ENCODE measurements at regions not wholly inside any gene's neighbourhood (a gene's known extent, or its start where the extent isn't known, plus 50 kb on each side); places are given as distances from the start of the nearest gene placed in this dataset.

DNA sequence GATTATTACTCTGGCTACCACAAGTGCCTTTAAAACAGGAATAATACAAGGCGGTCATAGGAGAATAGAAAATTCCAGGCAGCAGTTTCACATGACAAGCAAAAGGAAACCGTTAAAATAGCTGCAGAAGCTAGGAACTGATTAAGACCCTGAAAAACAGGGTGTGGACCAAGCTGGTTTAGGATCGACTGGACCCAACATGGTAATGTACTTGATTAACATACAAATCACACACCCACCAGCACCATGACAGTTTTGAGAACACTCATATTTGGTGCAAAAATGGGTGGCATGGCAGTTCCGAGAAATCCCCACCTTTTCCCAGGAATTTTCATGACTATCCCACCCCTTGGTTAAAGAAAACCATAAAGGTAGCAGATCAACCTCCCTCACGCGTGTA lies 51.9 kb upstream of the TMEM163 start:
- no peaks in the 10 kb centered on the region for H3K27me3 Mint-ChIP-seq

DNA sequence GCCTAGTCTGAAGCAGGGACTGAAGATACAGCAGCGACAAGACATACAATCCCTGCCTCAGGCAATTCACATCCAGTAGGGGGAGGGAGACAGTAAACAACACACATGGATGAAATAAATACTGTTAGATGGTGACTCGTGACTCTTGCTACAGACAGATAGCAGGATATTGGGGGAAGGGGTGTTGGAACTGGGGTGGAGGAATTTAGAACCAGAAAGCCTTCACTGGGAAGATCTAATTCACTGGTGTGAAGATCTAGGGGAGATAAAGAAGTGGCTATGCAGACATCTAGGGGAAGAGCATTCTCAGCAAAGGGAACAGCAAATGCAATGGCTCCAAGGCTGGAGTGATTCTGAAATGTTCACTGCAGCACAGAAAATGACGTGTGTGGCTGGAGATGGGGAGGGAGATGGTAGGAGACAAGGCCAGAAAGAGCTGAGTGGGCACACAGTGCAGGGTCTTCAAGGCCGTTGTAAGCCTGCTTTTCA lies 52.6 kb upstream of the TMEM163 start:
- TF ChIP-seq, protein P1, sequence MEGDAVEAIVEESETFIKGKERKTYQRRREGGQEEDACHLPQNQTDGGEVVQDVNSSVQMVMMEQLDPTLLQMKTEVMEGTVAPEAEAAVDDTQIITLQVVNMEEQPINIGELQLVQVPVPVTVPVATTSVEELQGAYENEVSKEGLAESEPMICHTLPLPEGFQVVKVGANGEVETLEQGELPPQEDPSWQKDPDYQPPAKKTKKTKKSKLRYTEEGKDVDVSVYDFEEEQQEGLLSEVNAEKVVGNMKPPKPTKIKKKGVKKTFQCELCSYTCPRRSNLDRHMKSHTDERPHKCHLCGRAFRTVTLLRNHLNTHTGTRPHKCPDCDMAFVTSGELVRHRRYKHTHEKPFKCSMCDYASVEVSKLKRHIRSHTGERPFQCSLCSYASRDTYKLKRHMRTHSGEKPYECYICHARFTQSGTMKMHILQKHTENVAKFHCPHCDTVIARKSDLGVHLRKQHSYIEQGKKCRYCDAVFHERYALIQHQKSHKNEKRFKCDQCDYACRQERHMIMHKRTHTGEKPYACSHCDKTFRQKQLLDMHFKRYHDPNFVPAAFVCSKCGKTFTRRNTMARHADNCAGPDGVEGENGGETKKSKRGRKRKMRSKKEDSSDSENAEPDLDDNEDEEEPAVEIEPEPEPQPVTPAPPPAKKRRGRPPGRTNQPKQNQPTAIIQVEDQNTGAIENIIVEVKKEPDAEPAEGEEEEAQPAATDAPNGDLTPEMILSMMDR (IDR thresholded peaks at IDR 0.05), result no peak
- Mint-ChIP-seq H3K36me3 (ENCODE audit: low read depth) (no peaks in the 10 kb centered on the region), H3K4me3 (no peak overlapping the region), H3K4me1 (ENCODE audit: low read depth) (peaks cover 9% of the 10 kb centered on the region), H3K9me3 (no peaks in the 10 kb centered on the region), H3K27me3 (no peaks in the 10 kb centered on the region), H3K27ac (no peak overlapping the region)
- POLR2A ChIA-PET, result no interaction called here
- H3K27me3 ChIP-seq (ENCODE audit: control insufficient read depth in 1 of 2, insufficient read depth in 2 of 2, low read length in 2 of 2), result no peaks in the 10 kb centered on the region
- ATAC-seq (ENCODE audit: poor library complexity), result no peak
- H3K4me1 ChIP-seq (ENCODE audit: insufficient read depth, low read length), result no peaks in the 10 kb centered on the region
- intact Hi-C loops (cut with DNase I, micrococcal nuclease), result no loop called here
- H3K4me3 ChIP-seq (ENCODE audit: low read length), result no peak overlapping the region
- DNase-seq, result no peak
- CTCF ChIA-PET, result no interaction called here
- H3K27ac ChIP-seq (ENCODE audit: low read depth in 1 of 2, low read length in 2 of 2), result no peak overlapping the region
- H3K36me3 ChIP-seq (ENCODE audit: insufficient read depth, low read length), result no peaks in the 10 kb centered on the region
- H3K9me3 ChIP-seq (ENCODE audit: control insufficient read depth in 1 of 2, insufficient read depth in 1 of 2, low read length in 2 of 2), result no peaks in the 10 kb centered on the region

More for the DNA sequence above, 51.9 kb upstream of the TMEM163 start:
- Histone ChIP-seq H3K27ac (ENCODE audit: low read depth in 1 of 2, low read length in 2 of 2) (no peak overlapping the region), H3K36me3 (ENCODE audit: insufficient read depth, low read length) (no peaks in the 10 kb centered on the region), H3K9me3 (ENCODE audit: control insufficient read depth in 1 of 2, insufficient read depth in 1 of 2, low read length in 2 of 2) (no peaks in the 10 kb centered on the region), H3K4me1 (ENCODE audit: insufficient read depth, low read length) (no peaks in the 10 kb centered on the region), H3K27me3 (ENCODE audit: control insufficient read depth in 1 of 2, insufficient read depth in 2 of 2, low read length in 2 of 2) (no peaks in the 10 kb centered on the region), H3K4me3 (ENCODE audit: low read length) (no peak overlapping the region)
- intact Hi-C loops (cut with DNase I, micrococcal nuclease), result no loop called here
- no peak for ATAC-seq (ENCODE audit: poor library complexity)
- peaks cover 9% of the 10 kb centered on the region for H3K4me1 Mint-ChIP-seq (ENCODE audit: low read depth)
- H3K36me3 Mint-ChIP-seq (ENCODE audit: low read depth), result no peaks in the 10 kb centered on the region
- H3K4me3 Mint-ChIP-seq, result no peak overlapping the region
- POLR2A ChIA-PET, result no interaction called here
- no peak for DNase-seq
- TF ChIP-seq, protein P1 (IDR thresholded peaks at IDR 0.05), result no peak
- H3K9me3 Mint-ChIP-seq, result no peaks in the 10 kb centered on the region
- no peak overlapping the region for H3K27ac Mint-ChIP-seq
- CTCF ChIA-PET, result no interaction called here

DNA sequence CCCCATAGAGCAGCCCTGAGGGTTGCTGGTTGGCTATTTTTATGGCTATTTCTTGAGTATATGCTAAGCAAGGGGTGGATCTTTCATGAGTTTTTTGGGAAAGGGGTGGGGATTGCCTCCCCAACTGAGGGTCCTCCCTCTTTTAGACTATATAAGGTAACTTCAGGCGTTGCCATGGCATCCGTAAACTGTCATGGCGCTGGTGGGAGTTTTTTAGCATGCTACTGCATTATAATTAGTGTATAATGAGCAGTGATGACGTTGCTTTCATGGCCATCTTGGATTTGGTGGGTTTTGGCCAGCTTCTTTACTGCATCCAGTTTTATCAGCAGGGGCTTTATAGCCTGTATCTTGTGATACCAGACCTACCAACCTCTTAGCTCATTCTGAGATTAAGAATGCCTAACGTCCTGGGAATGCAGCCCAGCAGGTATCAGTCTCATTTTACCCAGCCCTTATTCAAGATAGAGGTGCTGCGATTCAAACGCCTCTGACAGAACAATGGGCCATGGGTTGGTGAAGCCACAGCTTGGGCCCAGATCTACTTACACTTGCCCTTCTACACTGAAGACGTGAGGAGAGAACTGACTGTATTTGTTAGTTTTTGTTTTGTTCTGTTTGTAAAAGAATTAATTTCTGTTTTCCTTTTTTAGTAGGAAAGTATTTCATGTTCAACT lies 53.8 kb upstream of the TMEM163 start:
- Mint-ChIP-seq H3K4me3 (no peak overlapping the region), H3K27ac (no peak overlapping the region), H3K27me3 (no peaks in the 10 kb centered on the region), H3K4me1 (ENCODE audit: low read depth) (peaks cover 9% of the 10 kb centered on the region), H3K9me3 (no peaks in the 10 kb centered on the region), H3K36me3 (ENCODE audit: low read depth) (no peaks in the 10 kb centered on the region)
- POLR2A ChIA-PET, result no interaction called here
- no peaks in the 10 kb centered on the region for H3K4me1 ChIP-seq (ENCODE audit: insufficient read depth, low read length)
- no peak overlapping the region for H3K27ac ChIP-seq (ENCODE audit: low read depth in 1 of 2, low read length in 2 of 2)
- CTCF ChIA-PET, result no interaction called here
- H3K27me3 ChIP-seq (ENCODE audit: control insufficient read depth in 1 of 2, insufficient read depth in 2 of 2, low read length in 2 of 2), result no peaks in the 10 kb centered on the region
- TF ChIP-seq, protein P1 (IDR thresholded peaks at IDR 0.05), result no peak
- ATAC-seq (ENCODE audit: poor library complexity) (no peak), DNase-seq (no peak)
- H3K9me3 ChIP-seq (ENCODE audit: control insufficient read depth in 1 of 2, insufficient read depth in 1 of 2, low read length in 2 of 2), result no peaks in the 10 kb centered on the region
- no peaks in the 10 kb centered on the region for H3K36me3 ChIP-seq (ENCODE audit: insufficient read depth, low read length)
- intact Hi-C loops (cut with DNase I, micrococcal nuclease), result no loop called here
- H3K4me3 ChIP-seq (ENCODE audit: low read length), result no peak overlapping the region

Data from CD4-positive, alpha-beta T cell (primary cell).